SK-N-MC (cell line): ENCODE measurements at regions not wholly inside any gene's neighbourhood (a gene's known extent, or its start where the extent isn't known, plus 50 kb on each side); places are given as distances from the start of the nearest gene placed in this dataset.

Experiments used
- EZH2 ChIP-seq: fragments of 200-600 bp; sonication (generic); IDR thresholded peaks from one replicate; pipeline ENCODE4 v1.6.1; 2017; ENCODE audit warnings: antibody characterized with exemption
- FOXP2 ChIP-seq: optimal IDR thresholded peaks from 2 replicates; pipeline ENCODE3; 2011; ENCODE audit warnings: mild to moderate bottlenecking, moderate library complexity; ENCODE audit not compliant: insufficient read depth; ENCODE audit errors: extremely low read length, control extremely low read depth
- POLR2AphosphoS5 ChIP-seq: IDR thresholded peaks from 2 replicates; pipeline ENCODE4 v1.6.1; 2012; ENCODE audit warnings: mild to moderate bottlenecking, low read depth, low read length, borderline replicate concordance

- TF ChIP-seq POLR2AphosphoS5 (no peak), EZH2 (no peak), FOXP2 (no peak)
These were observed 706.6 kb upstream of the ACO1 start for GRCh38 chr9:31677877-31678276.
